ENCODE measurements at regions not wholly inside any gene's neighbourhood (a gene's known extent, or its start where the extent isn't known, plus 50 kb on each side); places are given as distances from the start of the nearest gene placed in this dataset.

DNA sequence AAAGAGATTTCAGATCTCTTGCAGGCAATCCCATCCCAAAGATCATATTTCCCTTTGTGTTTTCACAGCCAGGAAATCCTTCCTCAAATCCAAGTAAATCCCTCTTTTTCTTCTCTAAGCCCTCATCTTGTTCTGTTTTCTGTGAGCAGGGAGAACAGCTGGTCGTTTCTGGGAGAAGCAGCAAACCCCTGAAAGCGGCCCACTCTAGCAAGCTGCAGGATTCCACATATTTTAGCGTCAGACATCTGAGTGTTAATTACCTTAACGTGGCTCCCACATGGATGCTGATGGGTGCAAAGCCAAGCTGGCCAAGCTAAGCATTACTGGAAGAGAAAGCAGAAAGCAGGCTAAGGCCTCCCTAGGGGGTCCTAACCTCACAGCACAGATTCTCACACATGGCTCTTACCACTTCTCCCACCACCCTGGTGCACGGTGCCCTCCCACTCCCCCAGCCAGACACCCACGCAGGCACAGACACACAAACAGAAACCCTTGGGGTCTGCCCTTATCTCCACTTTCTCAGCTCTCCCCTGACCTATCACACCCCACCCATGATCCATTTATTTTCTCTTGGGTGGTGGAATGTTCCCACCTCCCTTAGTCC, 551.0 kb upstream of the AUTS2 start:
- TF ChIP-seq EZH2 (IDR thresholded peaks at IDR 0.05; ENCODE audit: borderline replicate concordance, low read depth, low read length, poor library complexity, severe bottlenecking) (no peak), CTCF (conservative IDR thresholded peaks at IDR 0.05; ENCODE audit: low read depth, low read length) (no peak)
- Histone ChIP-seq H3K27me3 (replicated peaks; ENCODE audit: insufficient read depth, low read depth, low read length, poor library complexity) (no peaks in the 10 kb centered on the region), H3K36me3 (ENCODE audit: insufficient read depth, low read length, poor library complexity, severe bottlenecking) (no peaks in the 10 kb centered on the region), H3K27ac (ENCODE audit: low read depth, low read length, poor library complexity, severe bottlenecking) (no peak overlapping the region), H3K9me3 (ENCODE audit: low read depth, low read length, poor library complexity, severe bottlenecking) (no peaks in the 10 kb centered on the region), H3K4me3 (ENCODE audit: low read depth, low read length, poor library complexity, severe bottlenecking) (no peak overlapping the region), H3K4me1 (ENCODE audit: insufficient read depth, low read length, poor library complexity, severe bottlenecking) (no peaks in the 10 kb centered on the region)
- ChIA-PET POLR2A (ENCODE audit: low non-redundant PET) (no interaction called here), CTCF (no interaction called here)
- intact Hi-C loops (cut with micrococcal nuclease; ENCODE audit: unreplicated experiment), result no loop called here
- no peak for DNase-seq (ENCODE audit: low spot score)
- BruUV-seq (replicated peaks), result no TSS peak

GRCh38 chr7:69049326-69049725, 548.9 kb upstream of the AUTS2 start:
- ChIA-PET CTCF (no interaction called here), POLR2A (ENCODE audit: low non-redundant PET) (no interaction called here)
- TF ChIP-seq EZH2 (IDR thresholded peaks at IDR 0.05; ENCODE audit: borderline replicate concordance, low read depth, low read length, poor library complexity, severe bottlenecking) (no peak), CTCF (conservative IDR thresholded peaks at IDR 0.05; ENCODE audit: low read depth, low read length) (no peak)
- no peak for DNase-seq (ENCODE audit: low spot score)
- intact Hi-C loops (cut with micrococcal nuclease; ENCODE audit: unreplicated experiment), result no loop called here
- Histone ChIP-seq H3K9me3 (ENCODE audit: low read depth, low read length, poor library complexity, severe bottlenecking) (no peaks in the 10 kb centered on the region), H3K27ac (ENCODE audit: low read depth, low read length, poor library complexity, severe bottlenecking) (no peak overlapping the region), H3K27me3 (replicated peaks; ENCODE audit: insufficient read depth, low read depth, low read length, poor library complexity) (no peaks in the 10 kb centered on the region), H3K4me3 (ENCODE audit: low read depth, low read length, poor library complexity, severe bottlenecking) (no peak overlapping the region), H3K4me1 (ENCODE audit: insufficient read depth, low read length, poor library complexity, severe bottlenecking) (no peaks in the 10 kb centered on the region), H3K36me3 (ENCODE audit: insufficient read depth, low read length, poor library complexity, severe bottlenecking) (no peaks in the 10 kb centered on the region)
- BruUV-seq (replicated peaks), result no TSS peak

DNA sequence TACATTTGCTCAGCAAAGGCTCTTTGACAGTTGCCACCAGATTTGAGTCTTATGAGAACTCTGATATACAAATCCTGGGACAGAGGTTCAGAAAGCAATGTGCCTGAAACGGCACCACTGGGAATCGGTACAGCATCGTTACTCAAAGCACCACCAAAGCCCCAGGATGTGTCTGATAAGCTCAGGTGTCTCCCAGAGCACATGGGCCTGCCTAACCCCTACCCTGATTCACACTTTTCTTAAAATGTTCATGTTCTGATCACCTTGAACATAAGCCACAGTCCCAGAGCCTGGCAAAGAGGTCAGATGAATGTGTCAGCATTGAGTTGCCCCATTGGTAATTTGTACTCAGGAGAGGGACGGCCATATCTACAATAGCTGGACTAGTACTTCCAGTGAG, 545.8 kb upstream of the AUTS2 start:
- intact Hi-C loops (cut with micrococcal nuclease; ENCODE audit: unreplicated experiment), result no loop called here
- Histone ChIP-seq H3K4me3 (ENCODE audit: low read depth, low read length, poor library complexity, severe bottlenecking) (no peak overlapping the region), H3K36me3 (ENCODE audit: insufficient read depth, low read length, poor library complexity, severe bottlenecking) (no peaks in the 10 kb centered on the region), H3K27ac (ENCODE audit: low read depth, low read length, poor library complexity, severe bottlenecking) (no peak overlapping the region), H3K4me1 (ENCODE audit: insufficient read depth, low read length, poor library complexity, severe bottlenecking) (no peaks in the 10 kb centered on the region), H3K9me3 (ENCODE audit: low read depth, low read length, poor library complexity, severe bottlenecking) (no peaks in the 10 kb centered on the region), H3K27me3 (replicated peaks; ENCODE audit: insufficient read depth, low read depth, low read length, poor library complexity) (no peaks in the 10 kb centered on the region)
- CTCF ChIA-PET, result no interaction called here
- TF ChIP-seq CTCF (conservative IDR thresholded peaks at IDR 0.05; ENCODE audit: low read depth, low read length) (no peak), EZH2 (IDR thresholded peaks at IDR 0.05; ENCODE audit: borderline replicate concordance, low read depth, low read length, poor library complexity, severe bottlenecking) (no peak)
- POLR2A ChIA-PET (ENCODE audit: low non-redundant PET), result no interaction called here
- DNase-seq (ENCODE audit: low spot score), result no peak
- BruUV-seq (replicated peaks), result no TSS peak

Measured in A673 (cell line).